Activated gamma-delta T cell (primary cell): ENCODE measurements at regions not wholly inside any gene's neighbourhood (a gene's known extent, or its start where the extent isn't known, plus 50 kb on each side); places are given as distances from the start of the nearest gene placed in this dataset.
"Not testable (repeated sequence)": the region's sequence is repeated elsewhere in the genome, so short reads cannot be mapped to it uniquely, and the experiment has no call there.

Source experiments
- DNase-seq: peaks from one replicate; lab custom pipeline; 2025; lab: John Stamatoyannopoulos, UW

DNA sequence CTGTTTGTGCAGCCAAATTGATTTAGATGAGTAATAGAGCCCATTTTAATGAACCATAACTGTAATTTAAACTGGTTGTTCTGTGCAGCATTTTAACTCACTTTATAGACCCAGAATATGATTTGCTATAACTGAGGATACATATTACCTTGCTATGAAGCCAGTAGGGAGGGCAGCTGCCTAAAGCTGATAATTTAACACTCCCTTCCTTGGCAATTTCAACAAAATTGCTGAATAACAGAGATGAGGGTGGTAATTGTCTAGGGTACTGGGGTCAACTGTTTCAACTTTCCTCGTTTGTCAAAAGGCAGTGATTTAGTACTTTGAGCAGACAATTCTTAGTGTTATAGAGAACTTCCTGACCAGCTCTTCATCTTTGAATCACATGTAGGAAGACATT, 304.9 kb upstream of the POU1F1 start:
- DNase-seq = no peak

- no peak for DNase-seq
These were observed 300.4 kb upstream of the POU1F1 start for GRCh38 chr3:87576752-87577151.

- DNase-seq = no peak
These were observed 299.2 kb upstream of the POU1F1 start for GRCh38 chr3:87575550-87575949.

DNA sequence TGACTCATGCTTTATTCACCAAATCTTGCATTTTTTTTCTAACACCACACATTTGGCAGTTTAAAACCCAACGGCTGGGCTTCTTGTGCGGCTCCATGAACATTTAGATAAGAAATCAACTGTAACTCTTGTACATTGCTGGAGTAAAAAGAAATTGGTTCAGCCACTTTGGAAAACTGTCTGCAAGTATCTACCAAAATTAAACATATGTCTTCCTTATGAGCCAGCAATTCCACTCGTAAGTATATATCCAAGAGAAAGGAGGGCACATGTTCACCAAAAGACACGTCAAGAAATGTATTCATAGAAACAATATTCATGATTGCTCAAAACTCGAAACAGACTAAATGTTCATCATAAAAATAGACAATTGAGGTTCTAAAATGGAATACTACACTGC, 291.9 kb upstream of the POU1F1 start:
- DNase-seq = no peak

DNA sequence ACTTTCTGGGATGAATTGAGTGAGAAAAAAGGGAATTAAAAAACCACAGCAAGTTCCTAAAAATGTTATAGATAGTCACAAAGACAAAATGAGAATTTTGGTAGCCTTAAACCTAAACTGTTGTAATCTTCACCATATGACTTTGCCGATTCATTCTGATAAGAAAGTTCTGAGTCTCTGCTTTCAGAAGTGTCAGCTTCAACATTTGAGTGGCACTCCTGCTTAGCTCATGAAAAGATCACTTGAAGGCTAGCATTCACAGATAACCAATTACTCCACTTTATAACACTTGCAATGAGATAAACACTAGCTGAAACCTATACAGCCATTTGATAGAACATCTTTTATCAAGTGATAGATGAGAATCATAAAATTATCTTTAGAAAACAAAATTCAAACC, 288.1 kb upstream of the POU1F1 start:
- no peak for DNase-seq

DNA sequence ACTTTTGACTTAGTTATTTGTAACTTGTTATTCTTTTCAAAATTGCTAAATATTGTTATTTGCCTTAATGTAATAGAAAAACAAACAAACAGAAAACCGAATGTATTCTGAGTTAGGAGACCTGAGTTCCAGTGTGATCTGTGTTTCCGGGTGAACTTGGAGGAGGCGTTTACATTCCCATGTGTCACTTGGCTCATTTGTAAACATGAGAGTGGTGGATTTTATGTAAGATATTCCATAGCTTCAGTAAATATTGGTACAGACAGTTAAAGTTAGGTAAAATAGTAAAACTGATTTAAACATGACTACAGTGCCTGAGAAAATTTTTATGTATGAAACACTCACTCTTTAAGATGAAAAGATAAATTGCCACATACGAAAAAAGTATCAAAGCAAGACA, 287.3 kb upstream of the POU1F1 start:
- no peak for DNase-seq

DNA sequence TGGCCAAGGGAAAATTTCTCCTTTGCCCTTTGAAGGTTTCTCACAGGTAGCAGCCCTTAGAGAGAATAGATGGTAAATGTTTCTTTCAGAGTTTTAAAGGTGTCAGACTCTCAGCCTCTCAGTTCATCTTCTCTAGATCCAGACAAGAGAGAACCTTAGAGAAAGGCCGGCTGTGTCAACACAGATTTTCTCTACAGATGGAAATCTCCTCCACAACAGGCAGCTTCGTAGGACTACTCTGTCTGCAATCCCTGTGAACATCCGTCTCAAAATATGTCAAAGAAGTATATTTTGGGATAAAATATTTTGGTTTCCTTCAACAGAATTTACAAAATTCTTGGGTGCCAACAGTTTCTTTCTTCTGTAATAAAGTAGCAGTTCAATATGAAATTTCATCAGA, 282.1 kb upstream of the POU1F1 start:
- no peak for DNase-seq

- DNase-seq = no peak
These were observed 278.9 kb upstream of the POU1F1 start for GRCh38 chr3:87555290-87555689.

- no peak for DNase-seq
These were observed 276.7 kb upstream of the POU1F1 start for GRCh38 chr3:87553058-87553457.

DNA sequence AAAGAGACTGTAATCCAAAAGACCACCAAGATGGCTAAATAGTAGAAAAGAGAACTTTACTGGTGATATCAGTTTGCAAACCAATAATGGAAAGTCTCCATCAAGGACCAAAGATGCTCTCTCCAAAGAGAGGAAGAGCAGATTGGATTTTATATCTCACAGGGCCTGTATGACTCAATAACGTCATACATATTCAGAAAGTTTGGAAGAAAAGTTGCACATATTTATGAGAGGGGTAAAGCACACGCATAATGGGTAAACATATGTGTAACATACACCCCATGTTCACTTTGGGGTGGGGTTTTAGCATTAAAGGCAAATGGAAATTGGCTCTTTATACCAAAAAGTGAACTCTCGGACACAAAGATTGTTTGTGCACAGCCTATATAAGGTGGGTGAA, 274.5 kb upstream of the POU1F1 start:
- no peak for DNase-seq

DNA sequence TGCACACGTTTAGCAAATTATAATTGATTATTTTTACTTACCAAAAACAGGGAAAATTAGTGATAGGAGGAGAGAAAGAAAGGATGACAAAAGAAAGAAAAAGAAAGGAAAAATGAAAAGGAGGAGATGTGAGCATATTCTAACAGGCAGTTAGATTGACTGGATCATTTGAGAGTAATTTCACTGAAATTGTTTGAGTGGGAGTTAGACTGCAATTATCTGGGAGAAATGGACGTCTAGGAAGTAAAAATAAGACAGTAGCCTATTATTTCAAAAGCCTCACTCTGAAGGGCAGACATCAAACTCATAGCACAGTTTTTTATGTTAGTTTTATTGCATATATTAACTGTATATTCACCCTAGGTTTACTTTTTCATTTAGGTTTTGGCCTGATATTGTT, 272.8 kb upstream of the POU1F1 start:
- DNase-seq = no peak

DNA sequence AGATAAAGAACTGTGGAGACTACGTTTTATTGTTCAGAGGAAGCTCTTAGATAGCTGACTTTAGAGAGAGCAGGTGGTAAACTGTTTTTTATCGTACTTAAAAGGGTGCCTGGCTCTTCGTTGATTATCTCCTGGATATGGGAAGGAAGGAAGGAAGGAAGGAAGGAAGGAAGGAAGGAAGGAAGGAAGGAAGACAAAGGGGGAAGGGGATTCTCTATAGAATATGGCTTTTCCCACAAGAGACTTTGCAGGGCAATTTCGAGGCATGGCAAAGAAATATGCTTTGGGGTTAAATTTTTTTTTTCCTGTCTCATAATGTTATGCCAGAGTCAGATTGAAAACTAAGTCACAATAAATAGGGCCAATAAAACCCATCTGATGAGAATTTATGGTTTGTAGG, 271.9 kb upstream of the POU1F1 start:
- DNase-seq = no peak

DNA sequence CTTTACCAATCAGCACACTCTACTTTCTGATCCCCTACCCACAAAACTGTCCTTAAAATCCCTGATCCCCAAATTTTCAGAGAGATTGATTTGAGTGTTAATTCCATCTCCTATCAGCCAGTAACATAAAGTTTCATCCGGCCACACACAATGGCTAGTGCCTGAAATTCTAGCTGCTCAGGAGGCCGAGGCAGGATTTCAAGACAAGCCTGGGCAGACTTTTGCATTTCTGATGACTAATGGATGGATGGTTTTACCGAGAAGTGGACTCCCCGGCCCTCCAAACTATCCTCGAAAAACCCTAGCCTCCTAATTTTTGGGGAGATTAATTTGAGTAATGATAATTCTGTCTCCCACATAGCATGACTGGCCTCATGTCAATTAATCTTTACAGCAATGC, 269.8 kb upstream of the POU1F1 start:
- DNase-seq = no peak

- not testable (repeated sequence) for DNase-seq
These were observed 267.0 kb upstream of the POU1F1 start for GRCh38 chr3:87543408-87543807.

DNA sequence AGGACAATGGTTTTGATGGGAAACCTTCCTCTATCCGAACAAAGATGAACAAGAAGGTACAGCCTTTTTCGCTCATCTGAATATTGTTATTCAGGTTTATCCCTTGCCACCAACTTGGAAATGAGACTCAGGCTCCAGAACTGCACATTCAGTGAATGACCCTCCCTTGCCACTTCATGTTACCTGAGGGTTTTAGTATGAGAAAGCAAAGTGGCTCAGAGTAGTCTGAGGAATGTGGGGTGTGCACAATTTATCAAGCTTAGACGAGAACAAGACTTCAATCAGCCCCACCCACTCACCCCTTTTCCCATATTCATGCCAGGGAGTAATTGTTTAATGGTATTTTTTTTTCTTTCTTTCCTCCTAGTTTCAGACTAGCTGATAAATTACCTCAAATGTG, 265.3 kb upstream of the POU1F1 start:
- DNase-seq = no peak

GRCh38 chr3:87538722-87539121, 262.3 kb upstream of the POU1F1 start:
- DNase-seq = not testable (repeated sequence)

GRCh38 chr3:87509401-87509800, 233.0 kb upstream of the POU1F1 start:
- no peak for DNase-seq

DNA sequence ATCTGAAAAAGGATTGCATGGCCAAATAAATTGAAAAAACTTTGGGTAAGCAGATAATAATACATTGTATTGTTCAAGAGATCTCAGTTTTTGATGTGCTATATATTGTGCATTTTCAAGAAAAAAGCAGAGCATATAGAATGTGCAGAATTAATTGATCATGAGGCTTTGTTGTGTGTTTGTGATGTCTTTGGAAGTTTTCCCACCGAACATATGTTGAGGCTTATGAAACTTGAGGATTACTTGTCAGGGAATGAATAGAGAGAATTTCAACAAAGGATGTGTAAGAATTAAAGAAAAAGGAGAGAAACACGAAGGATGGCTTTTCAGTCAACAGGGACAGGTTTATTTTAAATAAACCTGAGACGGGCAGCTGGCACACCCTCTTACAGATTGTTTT, 232.5 kb upstream of the POU1F1 start:
- no peak for DNase-seq

DNA sequence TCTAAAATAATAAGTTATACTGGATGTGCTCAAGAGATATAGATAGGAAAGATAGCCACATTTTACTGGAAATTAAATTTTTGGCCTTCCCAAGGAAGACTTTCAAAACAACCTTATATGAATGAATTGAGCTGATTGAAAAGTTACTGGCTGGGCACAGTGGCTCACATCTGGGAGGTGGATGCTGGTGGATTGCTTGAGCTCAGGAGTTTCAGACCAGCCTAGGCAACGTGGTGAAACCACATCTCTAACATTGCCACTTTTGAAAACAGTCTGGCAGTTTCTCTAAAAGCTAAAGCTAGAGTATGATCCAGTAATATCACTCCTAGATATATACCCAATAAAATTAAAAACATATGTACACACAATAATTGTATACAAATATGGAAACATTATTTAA, 231.4 kb upstream of the POU1F1 start:
- no peak for DNase-seq

GRCh38 chr3:87503900-87504498, 227.6 kb upstream of the POU1F1 start:
- DNase-seq = no peak

GRCh38 chr3:87501076-87501475, 224.7 kb upstream of the POU1F1 start:
- DNase-seq = no peak

GRCh38 chr3:87498358-87499080, 222.1 kb upstream of the POU1F1 start:
- no peak for DNase-seq

DNA sequence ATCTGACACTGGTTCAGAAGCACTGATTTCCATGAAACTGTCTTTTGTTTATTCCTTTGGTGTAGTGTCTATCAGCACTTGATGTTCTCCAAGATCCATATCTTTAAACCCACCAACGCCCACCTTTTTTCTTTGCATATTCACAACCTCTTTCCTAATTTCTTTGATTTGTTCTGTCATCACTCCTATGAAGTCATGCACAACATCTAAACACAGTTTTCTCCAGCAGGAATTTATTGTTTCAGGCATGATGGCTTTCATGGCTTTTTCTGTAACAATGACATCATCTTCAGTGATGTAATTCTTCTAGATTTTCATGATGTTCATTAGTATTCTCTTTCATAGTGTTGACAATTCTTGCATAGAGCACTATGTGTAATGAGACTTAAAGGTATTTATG, 219.6 kb upstream of the POU1F1 start:
- DNase-seq = no peak

GRCh38 chr3:87494264-87494663, 217.9 kb upstream of the POU1F1 start:
- no peak for DNase-seq
